SU-DHL-6 (cell line): ENCODE measurements at regions not wholly inside any gene's neighbourhood (a gene's known extent, or its start where the extent isn't known, plus 50 kb on each side); places are given as distances from the start of the nearest gene placed in this dataset.

ENCODE experiments used
- H2AFZ ChIP-seq: fragments of 200-600 bp; sonication (generic); 2 replicates; pipeline ENCODE4 v1.6.1; 2014; ENCODE audit warnings: low read depth, mild to moderate bottlenecking, moderate library complexity, mixed read lengths, antibody characterized with exemption, low read length; ENCODE audit not compliant: severe bottlenecking
- H3F3A ChIP-seq: fragments of 200-600 bp; shearing (Covaris generic); 2 replicates; pipeline ENCODE4 v1.6.0; 2016; ENCODE audit warnings: antibody characterized with exemption, mild to moderate bottlenecking; ENCODE audit not compliant: insufficient read depth
- H3K27ac ChIP-seq: fragments of 200-600 bp; sonication (generic); 2 replicates; pipeline ENCODE4 v1.5.1; 2016; ENCODE audit warnings: low read depth, mild to moderate bottlenecking, low read length, moderate library complexity, mixed read lengths
- H3K27me3 ChIP-seq: fragments of 200-600 bp; sonication (generic), shearing (Covaris generic); 2 replicates; pipeline ENCODE4 v1.6.0; 2014; ENCODE audit warnings: mild to moderate bottlenecking, low read length
- H3K36me3 ChIP-seq: fragments of 200-600 bp; sonication (generic); 2 replicates; pipeline ENCODE4 v1.6.1; 2014; ENCODE audit warnings: mild to moderate bottlenecking, low read length, mixed read lengths
- H3K4me2 ChIP-seq: fragments of 300-600, 200-600 bp; shearing (Covaris generic), sonication (generic); 2 replicates; pipeline ENCODE4 v1.6.0; 2014; ENCODE audit warnings: low read length, low read depth, mild to moderate bottlenecking; ENCODE audit not compliant: poor library complexity, severe bottlenecking
- H3K4me3 ChIP-seq: fragments of 200-600 bp; sonication (generic); 2 replicates; pipeline ENCODE4 v1.5.1; 2014; ENCODE audit warnings: antibody characterized with exemption, low read length, mild to moderate bottlenecking, mixed read lengths; ENCODE audit not compliant: insufficient read depth, poor library complexity, severe bottlenecking
- H3K79me2 ChIP-seq: fragments of 200-600 bp; sonication (generic); 2 replicates; pipeline ENCODE4 v1.6.1; 2014; ENCODE audit warnings: mild to moderate bottlenecking, low read length, moderate library complexity; ENCODE audit not compliant: insufficient read depth
- H3K9ac ChIP-seq: fragments of 200-600 bp; sonication (generic); 2 replicates; pipeline ENCODE4 v1.7.0; 2014; ENCODE audit warnings: mild to moderate bottlenecking, low read length
- H3K9me2 ChIP-seq: fragments of 200-600 bp; sonication (generic); replicated peaks from 2 replicates; pipeline ENCODE4 v1.6.1; 2014; ENCODE audit warnings: low read length; ENCODE audit not compliant: insufficient read depth
- H3K9me3 ChIP-seq: fragments of 200-600 bp; sonication (generic); 2 replicates; pipeline ENCODE4 v1.6.1; 2014; ENCODE audit warnings: low read length, mixed read lengths; ENCODE audit not compliant: insufficient read depth
- H4K20me1 ChIP-seq: fragments of 200-600 bp; sonication (generic); 2 replicates; pipeline ENCODE4 v1.6.1; 2014; ENCODE audit warnings: low read depth, mild to moderate bottlenecking, antibody characterized with exemption, low read length, moderate library complexity, mixed read lengths
- CTCF ChIP-seq: fragments of 200-600 bp; sonication (generic); IDR thresholded peaks from one replicate; pipeline ENCODE4 v1.5.1; 2017; ENCODE audit warnings: antibody characterized with exemption, mild to moderate bottlenecking, low read length, moderate library complexity; ENCODE audit not compliant: insufficient read depth, poor library complexity, severe bottlenecking
- EZH2phosphoT487 ChIP-seq: fragments of 200-600 bp; sonication (generic), shearing (Covaris generic); conservative IDR thresholded peaks from 2 replicates; pipeline ENCODE4 v1.6.1; 2018; ENCODE audit warnings: mild to moderate bottlenecking, antibody characterized with exemption, low read length, moderate library complexity, mixed read lengths

GRCh38 chr1:61620536-61620935 lies 104.4 kb downstream of the TM2D1 start:
- H3K36me3 ChIP-seq = no peaks in the 10 kb centered on the region
- H3K9ac ChIP-seq = no peak overlapping the region
- H3K4me3 ChIP-seq = no peak overlapping the region
- H3K9me2 ChIP-seq = no peaks in the 10 kb centered on the region
- H3K79me2 ChIP-seq = no peaks in the 10 kb centered on the region
- H3F3A ChIP-seq = no peaks in the 10 kb centered on the region
- TF ChIP-seq EZH2phosphoT487 (no peak), CTCF (no peak)
- no peak overlapping the region for H3K4me2 ChIP-seq
- H3K27ac ChIP-seq = no peak overlapping the region
- H3K27me3 ChIP-seq = no peaks in the 10 kb centered on the region
- no peaks in the 10 kb centered on the region for H4K20me1 ChIP-seq
- H2AFZ ChIP-seq = no peak overlapping the region
- H3K9me3 ChIP-seq = no peaks in the 10 kb centered on the region

- H3K36me3 ChIP-seq = no peaks in the 10 kb centered on the region
- H3K4me2 ChIP-seq = no peak overlapping the region
- H3K9ac ChIP-seq = no peak overlapping the region
- H3K79me2 ChIP-seq = no peaks in the 10 kb centered on the region
- H3K27ac ChIP-seq = no peak overlapping the region
- H3K9me2 ChIP-seq = no peaks in the 10 kb centered on the region
- H3K9me3 ChIP-seq = no peaks in the 10 kb centered on the region
- no peak overlapping the region for H3K4me3 ChIP-seq
- H3F3A ChIP-seq = no peaks in the 10 kb centered on the region
- TF ChIP-seq EZH2phosphoT487 = no peak
- TF ChIP-seq CTCF = no peak
- no peaks in the 10 kb centered on the region for H4K20me1 ChIP-seq
- H2AFZ ChIP-seq = no peak overlapping the region
- H3K27me3 ChIP-seq = no peaks in the 10 kb centered on the region
Observed at GRCh38 chr1:61618755-61619154, 106.2 kb downstream of the TM2D1 start.

GRCh38 chr1:61618193-61618592 lies 106.7 kb downstream of the TM2D1 start:
- no peak for TF ChIP-seq EZH2phosphoT487
- no peak for TF ChIP-seq CTCF
- no peaks in the 10 kb centered on the region for H4K20me1 ChIP-seq
- no peak overlapping the region for H3K27ac ChIP-seq
- no peak overlapping the region for H3K4me2 ChIP-seq
- no peaks in the 10 kb centered on the region for H3K27me3 ChIP-seq
- no peaks in the 10 kb centered on the region for H3K79me2 ChIP-seq
- no peaks in the 10 kb centered on the region for H3K9me2 ChIP-seq
- H3K36me3 ChIP-seq = no peaks in the 10 kb centered on the region
- no peak overlapping the region for H3K4me3 ChIP-seq
- H3K9me3 ChIP-seq = no peaks in the 10 kb centered on the region
- H2AFZ ChIP-seq = no peak overlapping the region
- H3F3A ChIP-seq = no peaks in the 10 kb centered on the region
- H3K9ac ChIP-seq = no peak overlapping the region

GRCh38 chr1:61616830-61617229 lies 108.1 kb downstream of the TM2D1 start:
- Histone ChIP-seq H4K20me1 (no peaks in the 10 kb centered on the region), H3F3A (no peaks in the 10 kb centered on the region), H3K4me2 (no peak overlapping the region), H3K9me2 (no peaks in the 10 kb centered on the region), H3K9me3 (no peaks in the 10 kb centered on the region), H3K27me3 (no peaks in the 10 kb centered on the region), H2AFZ (no peak overlapping the region), H3K36me3 (no peaks in the 10 kb centered on the region), H3K79me2 (no peaks in the 10 kb centered on the region), H3K27ac (no peak overlapping the region), H3K4me3 (no peak overlapping the region), H3K9ac (no peak overlapping the region)
- TF ChIP-seq CTCF (no peak), EZH2phosphoT487 (no peak)
